Activated T-cell treated with anti-CD3 and anti-CD28 coated beads, Interleukin-2, amount 50 U/mL, for 4 hours (primary cell): ENCODE measurements at regions not wholly inside any gene's neighbourhood (a gene's known extent, or its start where the extent isn't known, plus 50 kb on each side); places are given as distances from the start of the nearest gene placed in this dataset.

Experiments used
- ATAC-seq, 2 donors: fragments of 200-7000 bp; cut with Tn5 transposase; one replicate each; pipeline ENCODE4 v1.10.0; 2021
- DNase-seq: peaks from one replicate; pipeline ENCODE4 v3.0.0-alpha.2; 2020
- H3K27me3 Mint-ChIP-seq: one replicate; pipeline ENCODE4 v1.8.0; 2021; ENCODE audit warnings: low read depth, mixed read lengths
- H3K36me3 Mint-ChIP-seq: one replicate; pipeline ENCODE4 v1.8.0; 2022; ENCODE audit warnings: mixed read lengths; ENCODE audit not compliant: insufficient read depth
- H3K4me1 Mint-ChIP-seq: one replicate; pipeline ENCODE4 v1.8.0; 2021; ENCODE audit warnings: low read depth, mixed read lengths
- H3K4me3 Mint-ChIP-seq: one replicate; pipeline ENCODE4 v1.8.0; 2021; ENCODE audit warnings: mild to moderate bottlenecking, moderate library complexity, mixed read lengths
- H3K9me3 Mint-ChIP-seq: one replicate; pipeline ENCODE4 v1.8.0; 2021; ENCODE audit warnings: mixed read lengths

DNA sequence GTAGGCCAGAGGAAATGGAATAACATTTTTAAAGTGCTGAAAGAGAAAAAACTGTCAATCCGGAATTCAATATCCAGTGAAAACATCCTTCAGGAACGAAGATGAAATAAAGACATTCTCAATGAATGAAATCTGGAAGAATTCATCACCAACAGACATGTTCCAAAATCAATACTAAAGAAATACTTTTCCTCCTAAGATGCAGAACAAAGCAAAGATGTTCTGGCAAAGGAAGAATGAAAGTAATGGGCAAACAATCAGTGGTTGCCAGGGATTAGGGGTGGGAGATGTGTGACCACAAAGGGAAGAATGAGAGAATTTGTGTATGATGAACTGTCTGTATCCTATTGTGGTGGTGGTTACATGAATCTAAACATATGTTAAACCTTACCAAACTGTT, 52.8 kb upstream of the EEPD1 start:
- peaks cover 12% of the 10 kb centered on the region for H3K9me3 Mint-ChIP-seq
- DNase-seq (no peak), ATAC-seq (no peak)
- no peaks in the 10 kb centered on the region for H3K36me3 Mint-ChIP-seq
- no peak overlapping the region for H3K4me3 Mint-ChIP-seq
- no peaks in the 10 kb centered on the region for H3K27me3 Mint-ChIP-seq
- H3K4me1 Mint-ChIP-seq = no peaks in the 10 kb centered on the region

DNA sequence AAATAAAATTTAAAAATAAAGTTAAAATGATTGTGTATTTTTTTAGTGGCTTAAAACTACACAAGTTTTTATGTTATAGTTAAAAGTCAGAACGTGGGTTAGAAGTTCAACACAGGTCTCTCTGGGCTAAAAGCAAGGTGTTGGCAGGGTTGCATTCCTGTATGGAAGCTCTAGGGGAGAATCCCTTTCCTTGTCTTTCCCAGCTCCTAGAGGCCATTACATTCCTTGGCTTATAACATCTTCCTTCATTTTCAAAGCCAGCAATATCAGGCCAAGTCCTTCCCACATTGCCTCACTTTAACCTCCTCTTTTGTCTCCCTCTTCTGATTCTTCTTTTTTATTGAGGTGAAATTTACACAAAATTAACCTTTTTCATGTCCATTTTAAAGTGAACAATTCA, 52.4 kb upstream of the EEPD1 start:
- H3K27me3 Mint-ChIP-seq = no peaks in the 10 kb centered on the region
- ATAC-seq = no peak
- no peaks in the 10 kb centered on the region for H3K4me1 Mint-ChIP-seq
- peaks cover 12% of the 10 kb centered on the region for H3K9me3 Mint-ChIP-seq
- no peaks in the 10 kb centered on the region for H3K36me3 Mint-ChIP-seq
- DNase-seq = no peak
- H3K4me3 Mint-ChIP-seq = no peak overlapping the region
